HepG2 (cell line): ENCODE measurements at regions not wholly inside any gene's neighbourhood (a gene's known extent, or its start where the extent isn't known, plus 50 kb on each side); places are given as distances from the start of the nearest gene placed in this dataset.
A peak's percentile ranks its signal among the peaks of the same experiment; 100 is the strongest.

Source experiments
- ATAC-seq: fragments of 200-7000 bp; cut with Tn5 transposase; 3 replicates; pipeline ENCODE4 v1.9.1; 2020; ENCODE audit warnings: mild to moderate bottlenecking, moderate library complexity
- BruUV-seq: library from RNA; stranded (reverse); fragments of 400-500 nt; replicated peaks from 2 replicates; lab custom pipeline; 2021; lab: Mats Ljungman, UMichigan
- CTCF ChIA-PET: fragments of 300-600 bp; formaldehyde crosslinking; extraction: SDS; loops from one replicate; lab custom pipeline; 2021; ENCODE audit warnings: low total read pairs, inconsistent platforms, low intra/inter-chr PET ratio; lab: Yijun Ruan, JAX
- POLR2A ChIA-PET: fragments of 350-600 bp; sonication (Branson Sonifier 250); formaldehyde crosslinking; loops from one replicate; lab custom pipeline; 2020; ENCODE audit warnings: antibody characterized with exemption, inconsistent platforms; lab: Yijun Ruan, JAX
- DNase-seq: peaks from one replicate; pipeline ENCODE4 v3.0.0-alpha.2; 2015; ENCODE audit warnings: low spot score
- FAIRE-seq: peaks from 3 replicates; lab custom pipeline; 2011; peaks lifted over from hg19 to GRCh38; lab: Jason Lieb, UNC
- H2AFZ ChIP-seq: one replicate; pipeline ENCODE4 v1.6.1; 2011; ENCODE audit warnings: low read length, inconsistent platforms
- H3K27ac ChIP-seq: fragments of 300-600 bp; 3 replicates; pipeline ENCODE4 v1.8.0; 2011; ENCODE audit warnings: mixed run types, mild to moderate bottlenecking, mixed read lengths, low read length, inconsistent platforms; ENCODE audit not compliant: insufficient read depth; ENCODE audit errors: extremely low read length
- H3K27me3 ChIP-seq, 2 experiments: fragments of 200-600 bp in 1 of 2; 2 replicates in 1 of 2; 3 replicates in 1 of 2; pipeline versions ENCODE4 v1.6.0 to v1.8.0; 2011; ENCODE audit warnings: low read length in 2 of 2, mild to moderate bottlenecking in 2 of 2, moderate library complexity in 2 of 2, inconsistent platforms in 1 of 2; ENCODE audit not compliant: insufficient read depth in 2 of 2, control insufficient read depth in 1 of 2
- H3K36me3 ChIP-seq, 2 experiments: fragments of 200-600 bp in 1 of 2; replicated peaks in 1 of 2; 2 replicates in 1 of 2; 3 replicates in 1 of 2; pipeline versions ENCODE4 v1.5.1 to v1.8.0; 2011; ENCODE audit warnings: low read length in 2 of 2, inconsistent platforms in 1 of 2; ENCODE audit not compliant: insufficient read depth in 2 of 2, control insufficient read depth in 1 of 2
- H3K4me1 ChIP-seq: 2 replicates; pipeline ENCODE4 v1.5.1; 2012; ENCODE audit warnings: low read length, inconsistent platforms; ENCODE audit not compliant: insufficient read depth
- H3K4me2 ChIP-seq: 2 replicates; pipeline ENCODE4 v1.6.0; 2011; ENCODE audit warnings: low read depth, low read length, inconsistent platforms
- H3K4me3 ChIP-seq, 3 experiments: fragments of 200-600 bp in 1 of 3; sonication (generic), shearing (Covaris generic) in 1 of 3; replicated peaks in 1 of 3; 2 replicates each; pipeline ENCODE4 v1.5.1; 2011 to 2016; ENCODE audit warnings: low read length in 3 of 3, inconsistent platforms in 2 of 3, low read depth in 2 of 3, mild to moderate bottlenecking in 2 of 3, control low read depth in 1 of 3, mixed read lengths in 1 of 3; ENCODE audit not compliant: insufficient read depth in 1 of 3
- H3K79me2 ChIP-seq: one replicate; pipeline ENCODE4 v1.6.1; 2011; ENCODE audit warnings: low read length, inconsistent platforms; ENCODE audit not compliant: insufficient read depth
- H3K9ac ChIP-seq: 2 replicates; pipeline ENCODE4 v1.6.0; 2011; ENCODE audit warnings: mild to moderate bottlenecking, low read depth, low read length, inconsistent platforms; ENCODE audit not compliant: insufficient read depth
- H3K9me3 ChIP-seq: 2 replicates; pipeline ENCODE4 v1.5.1; 2012; ENCODE audit warnings: mild to moderate bottlenecking, low read length
- H4K20me1 ChIP-seq: 2 replicates; pipeline ENCODE4 v1.6.0; 2011; ENCODE audit warnings: inconsistent platforms, mild to moderate bottlenecking, low read length, moderate library complexity; ENCODE audit not compliant: insufficient read depth
- ETS1 ChIP-seq: sonication (generic); formaldehyde crosslinking; IDR thresholded peaks from 2 replicates; pipeline ENCODE4 v1.4.0; 2020; ENCODE audit warnings: missing genetic modification reagents
- GABPA ChIP-seq, 2 experiments: IDR thresholded peaks; 2 replicates each; pipeline ENCODE4 v1.6.1; 2011 to 2016; ENCODE audit warnings: low read depth in 2 of 2, low read length in 1 of 2, missing biosample characterization in 1 of 2, missing genetic modification characterization in 1 of 2
- KDM5B ChIP-seq: sonication (generic); formaldehyde crosslinking; IDR thresholded peaks from 2 replicates; pipeline ENCODE4 v1.4.0; 2020; ENCODE audit warnings: missing genetic modification reagents, mild to moderate bottlenecking, borderline replicate concordance
- ZBED4 ChIP-seq: sonication (generic); formaldehyde crosslinking; IDR thresholded peaks from 2 replicates; pipeline ENCODE4 v1.4.0; 2020; ENCODE audit warnings: missing genetic modification reagents, borderline replicate concordance
- ZNF879 ChIP-seq: sonication (generic); formaldehyde crosslinking; IDR thresholded peaks from 2 replicates; pipeline ENCODE4 v1.8.1; 2023; ENCODE audit warnings: missing genetic modification reagents
- WGBS: methylation state at CpG from one replicate; pipeline ENCODE4 v1.1.6; 2017; ENCODE audit warnings: low lambda C conversion rate; 5-methylcytosine and 5-hydroxymethylcytosine counted together
- in situ Hi-C: cut with HindIII; loops from 2 replicates; pipeline ENCODE4 v1.10.0; 2017; ENCODE audit warnings: low pct_unique_long_range_greater_than_20kb; ENCODE audit not compliant: extremely low pct_ligation_motif_present
- intact Hi-C: fragments of 100-400 bp; cut with micrococcal nuclease; formaldehyde crosslinking; loops from one replicate; pipeline ENCODE4 v1.10.0; 2022; ENCODE audit not compliant: unreplicated experiment
- TF ChIP-seq, protein P1 (sequence below): sonication (generic); formaldehyde crosslinking; IDR thresholded peaks from 2 replicates; pipeline ENCODE4 v1.5.0; 2020; ENCODE audit warnings: mild to moderate bottlenecking, missing genetic modification reagents

DNA sequence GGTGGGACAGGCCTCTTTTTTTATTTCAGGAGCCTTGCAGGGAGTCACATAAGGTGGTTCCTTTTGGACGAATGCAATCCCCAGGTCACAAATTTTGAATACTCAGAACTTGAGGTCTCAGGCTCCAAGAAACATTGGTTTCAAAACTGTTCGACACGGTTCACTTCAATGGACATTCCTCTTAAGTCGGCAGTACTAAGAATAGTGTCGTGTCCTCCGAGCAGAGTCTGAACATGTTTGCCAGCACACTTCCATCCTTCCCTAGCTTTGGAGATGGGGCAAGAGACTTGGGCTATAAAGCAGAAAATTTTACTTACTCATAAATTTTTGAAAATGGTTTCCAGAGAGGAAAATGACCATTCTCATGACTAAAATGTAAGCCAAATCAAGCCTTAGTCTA, 265.4 kb downstream of the THBS2 start (continued):
- TF ChIP-seq, protein P1, sequence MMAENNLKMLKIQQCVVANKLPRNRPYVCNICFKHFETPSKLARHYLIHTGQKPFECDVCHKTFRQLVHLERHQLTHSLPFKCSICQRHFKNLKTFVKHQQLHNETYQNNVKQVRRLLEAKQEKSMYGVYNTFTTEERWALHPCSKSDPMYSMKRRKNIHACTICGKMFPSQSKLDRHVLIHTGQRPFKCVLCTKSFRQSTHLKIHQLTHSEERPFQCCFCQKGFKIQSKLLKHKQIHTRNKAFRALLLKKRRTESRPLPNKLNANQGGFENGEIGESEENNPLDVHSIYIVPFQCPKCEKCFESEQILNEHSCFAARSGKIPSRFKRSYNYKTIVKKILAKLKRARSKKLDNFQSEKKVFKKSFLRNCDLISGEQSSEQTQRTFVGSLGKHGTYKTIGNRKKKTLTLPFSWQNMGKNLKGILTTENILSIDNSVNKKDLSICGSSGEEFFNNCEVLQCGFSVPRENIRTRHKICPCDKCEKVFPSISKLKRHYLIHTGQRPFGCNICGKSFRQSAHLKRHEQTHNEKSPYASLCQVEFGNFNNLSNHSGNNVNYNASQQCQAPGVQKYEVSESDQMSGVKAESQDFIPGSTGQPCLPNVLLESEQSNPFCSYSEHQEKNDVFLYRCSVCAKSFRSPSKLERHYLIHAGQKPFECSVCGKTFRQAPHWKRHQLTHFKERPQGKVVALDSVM (CRISPR knock-in tag): no peak

DNA sequence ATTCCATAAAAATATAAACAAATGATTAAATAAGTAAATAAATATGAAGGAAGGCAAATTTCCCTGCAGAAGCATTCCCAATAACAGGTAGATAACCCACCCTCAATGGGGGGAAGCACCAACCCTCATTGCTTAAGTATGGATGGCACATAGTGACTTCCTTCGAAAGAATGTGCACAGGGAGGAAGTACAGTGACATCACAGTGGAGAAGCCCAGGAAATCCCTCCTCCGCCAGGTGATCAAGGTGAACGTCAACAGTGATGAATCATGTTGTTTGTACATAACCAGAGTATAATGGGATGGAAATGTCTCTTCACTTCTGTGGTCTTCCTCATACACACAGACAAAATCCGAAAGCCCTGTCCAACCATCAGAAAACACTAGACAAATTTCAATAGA, 267.9 kb downstream of the THBS2 start:
- no peak overlapping the region for H3K4me3 ChIP-seq
- no peak overlapping the region for H3K27ac ChIP-seq
- no peaks in the 10 kb centered on the region; a peak in 1 of 5 replicates for H3K27me3 ChIP-seq
- CTCF ChIA-PET: no interaction called here
- H3K4me1 ChIP-seq: no peaks in the 10 kb centered on the region
- no peak for ATAC-seq
- DNase-seq: no peak
- H4K20me1 ChIP-seq: no peaks in the 10 kb centered on the region
- 12% methylated on average over 4 of the region's 4 CpGs for WGBS
- no peak overlapping the region for H3K4me2 ChIP-seq
- POLR2A ChIA-PET: no interaction called here
- H3K9me3 ChIP-seq: peaks cover 1% of the 10 kb centered on the region; the same call in 1 of the 2 replicates
- H2AFZ ChIP-seq: no peak overlapping the region
- FAIRE-seq: no peak
- TF ChIP-seq ETS1 (CRISPR knock-in tag) (no peak), GABPA (IDR thresholded peaks at IDR 0.05; ENCODE audit: low read depth, low read length) (no peak), GABPA (CRISPR knock-in tag; IDR thresholded peaks at IDR 0.05; ENCODE audit: low read depth) (peak; percentile 53), ZNF879 (CRISPR knock-in tag) (no peak), ZBED4 (CRISPR knock-in tag) (no peak), KDM5B (no peak)
- intact Hi-C loops (no loop called here), in situ Hi-C loops (no loop called here)
- no peak overlapping the region for H3K9ac ChIP-seq
- H3K36me3 ChIP-seq: no peaks in the 10 kb centered on the region
- BruUV-seq: no TSS peak
- no peaks in the 10 kb centered on the region for H3K79me2 ChIP-seq
